Activated T-helper 2 cell treated with anti-CD3 and anti-CD28 coated beads, Interferon-gamma antibody, Interleukin-2, Interleukin-4, amounts not matched to agents 10 μg/mL and 5 μg/mL and 100 μg/mL, durations not matched to agents 14 hours and 24 hours and 36 hours (primary cell): ENCODE measurements at regions not wholly inside any gene's neighbourhood (a gene's known extent, or its start where the extent isn't known, plus 50 kb on each side); places are given as distances from the start of the nearest gene placed in this dataset.
"Not testable (repeated sequence)": the region's sequence is repeated elsewhere in the genome, so short reads cannot be mapped to it uniquely, and the experiment has no call there.

Experiments used
- DNase-seq: peaks from one replicate; pipeline ENCODE4 v3.0.0; 2021; ENCODE audit warnings: low spot score
- H3K27ac Mint-ChIP-seq: one replicate; pipeline ENCODE4 v1.8.0; 2021; ENCODE audit warnings: mixed read lengths
- H3K27me3 Mint-ChIP-seq: one replicate; pipeline ENCODE4 v1.8.0; 2021; ENCODE audit warnings: low read depth, mixed read lengths
- H3K36me3 Mint-ChIP-seq: one replicate; pipeline ENCODE4 v1.8.0; 2021; ENCODE audit warnings: low read depth, mixed read lengths
- H3K4me1 Mint-ChIP-seq: one replicate; pipeline ENCODE4 v1.8.0; 2021; ENCODE audit warnings: low read depth, mixed read lengths
- H3K4me3 Mint-ChIP-seq: one replicate; pipeline ENCODE4 v1.8.0; 2021; ENCODE audit warnings: low read depth, mild to moderate bottlenecking, moderate library complexity, mixed read lengths
- H3K9me3 Mint-ChIP-seq: one replicate; pipeline ENCODE4 v1.8.0; 2021; ENCODE audit warnings: mixed read lengths
- intact Hi-C: fragments of 100-400 bp; cut with micrococcal nuclease; formaldehyde crosslinking; loops from one replicate; pipeline ENCODE4 v1.15.1; 2023

- intact Hi-C loops, result no loop called here
- DNase-seq, result no peak
- Mint-ChIP-seq H3K36me3 (no peaks in the 10 kb centered on the region), H3K27ac (no peak overlapping the region), H3K4me1 (peaks cover 2% of the 10 kb centered on the region), H3K9me3 (no peaks in the 10 kb centered on the region), H3K27me3 (peaks cover 15% of the 10 kb centered on the region), H3K4me3 (no peak overlapping the region)
These were observed 104.9 kb downstream of the ABCC12 start for GRCh38 chr16:48050871-48051270.

- Mint-ChIP-seq H3K36me3 (no peaks in the 10 kb centered on the region), H3K9me3 (no peaks in the 10 kb centered on the region), H3K27ac (no peak overlapping the region), H3K4me3 (no peak overlapping the region), H3K27me3 (peaks cover 11% of the 10 kb centered on the region), H3K4me1 (no peaks in the 10 kb centered on the region)
- intact Hi-C loops, result no loop called here
- no peak for DNase-seq
These were observed 105.9 kb downstream of the ABCC12 start for GRCh38 chr16:48049847-48050246.

- Mint-ChIP-seq H3K4me1 (no peaks in the 10 kb centered on the region), H3K4me3 (no peak overlapping the region), H3K36me3 (no peaks in the 10 kb centered on the region), H3K27me3 (peaks cover 4% of the 10 kb centered on the region), H3K27ac (no peak overlapping the region), H3K9me3 (no peaks in the 10 kb centered on the region)
- intact Hi-C loops, result no loop called here
- no peak for DNase-seq
These were observed 108.1 kb downstream of the ABCC12 start for GRCh38 chr16:48047720-48048119.

GRCh38 chr16:48047241-48047640 is 108.6 kb downstream of the ABCC12 start:
- no peak for DNase-seq
- Mint-ChIP-seq H3K4me1 (no peaks in the 10 kb centered on the region), H3K27me3 (peaks cover 4% of the 10 kb centered on the region), H3K27ac (no peak overlapping the region), H3K9me3 (no peaks in the 10 kb centered on the region), H3K36me3 (no peaks in the 10 kb centered on the region), H3K4me3 (no peak overlapping the region)
- intact Hi-C loops, result no loop called here

- Mint-ChIP-seq H3K4me3 (no peak overlapping the region), H3K27me3 (peaks cover 2% of the 10 kb centered on the region), H3K36me3 (no peaks in the 10 kb centered on the region), H3K27ac (no peak overlapping the region), H3K9me3 (no peaks in the 10 kb centered on the region), H3K4me1 (no peaks in the 10 kb centered on the region)
- intact Hi-C loops, result no loop called here
- DNase-seq, result no peak
These were observed 111.7 kb downstream of the ABCC12 start for GRCh38 chr16:48044117-48044516.

GRCh38 chr16:48041981-48042421 is 113.8 kb downstream of the ABCC12 start:
- Mint-ChIP-seq H3K27me3 (peaks cover 2% of the 10 kb centered on the region), H3K4me3 (no peak overlapping the region), H3K36me3 (no peaks in the 10 kb centered on the region), H3K9me3 (no peaks in the 10 kb centered on the region), H3K27ac (no peak overlapping the region), H3K4me1 (no peaks in the 10 kb centered on the region)
- DNase-seq, result no peak
- intact Hi-C loops, result no loop called here

GRCh38 chr16:48035142-48035541 is 120.7 kb downstream of the ABCC12 start:
- Mint-ChIP-seq H3K4me3 (no peak overlapping the region), H3K36me3 (no peaks in the 10 kb centered on the region), H3K27ac (no peak overlapping the region), H3K4me1 (no peaks in the 10 kb centered on the region), H3K9me3 (peaks cover 4% of the 10 kb centered on the region), H3K27me3 (peaks cover 2% of the 10 kb centered on the region)
- intact Hi-C loops, result no loop called here
- no peak for DNase-seq

- H3K4me3 Mint-ChIP-seq, result no peak overlapping the region
- H3K27ac Mint-ChIP-seq, result no peak overlapping the region
- no peak for DNase-seq
- peaks cover 4% of the 10 kb centered on the region for H3K9me3 Mint-ChIP-seq
- no peaks in the 10 kb centered on the region for H3K4me1 Mint-ChIP-seq
- H3K36me3 Mint-ChIP-seq, result no peaks in the 10 kb centered on the region
- intact Hi-C loops, result no loop called here
- H3K27me3 Mint-ChIP-seq, result peaks cover 2% of the 10 kb centered on the region
These were observed 124.9 kb downstream of the ABCC12 start for GRCh38 chr16:48030926-48031325.

GRCh38 chr16:48029768-48030167 is 126.0 kb downstream of the ABCC12 start:
- H3K27ac Mint-ChIP-seq, result no peak overlapping the region
- H3K9me3 Mint-ChIP-seq, result peaks cover 2% of the 10 kb centered on the region
- no peaks in the 10 kb centered on the region for H3K36me3 Mint-ChIP-seq
- no peaks in the 10 kb centered on the region for H3K4me1 Mint-ChIP-seq
- DNase-seq, result no peak
- no peak overlapping the region for H3K4me3 Mint-ChIP-seq
- intact Hi-C loops, result no loop called here
- H3K27me3 Mint-ChIP-seq, result peaks cover under 1% of the 10 kb centered on the region

GRCh38 chr16:48025359-48025758 is 130.4 kb downstream of the ABCC12 start:
- Mint-ChIP-seq H3K4me3 (no peak overlapping the region), H3K27ac (no peak overlapping the region), H3K4me1 (no peaks in the 10 kb centered on the region), H3K27me3 (no peaks in the 10 kb centered on the region), H3K36me3 (no peaks in the 10 kb centered on the region), H3K9me3 (no peaks in the 10 kb centered on the region)
- DNase-seq, result no peak
- intact Hi-C loops, result no loop called here

GRCh38 chr16:48024042-48024441 is 131.8 kb downstream of the ABCC12 start:
- no peak for DNase-seq
- no peaks in the 10 kb centered on the region for H3K36me3 Mint-ChIP-seq
- H3K4me1 Mint-ChIP-seq, result no peaks in the 10 kb centered on the region
- H3K9me3 Mint-ChIP-seq, result no peaks in the 10 kb centered on the region
- H3K4me3 Mint-ChIP-seq, result no peak overlapping the region
- intact Hi-C loops, result no loop called here
- no peaks in the 10 kb centered on the region for H3K27me3 Mint-ChIP-seq
- no peak overlapping the region for H3K27ac Mint-ChIP-seq

GRCh38 chr16:48022496-48022895 is 133.3 kb downstream of the ABCC12 start:
- Mint-ChIP-seq H3K36me3 (no peaks in the 10 kb centered on the region), H3K4me1 (no peaks in the 10 kb centered on the region), H3K4me3 (no peak overlapping the region), H3K27ac (no peak overlapping the region), H3K9me3 (no peaks in the 10 kb centered on the region), H3K27me3 (no peaks in the 10 kb centered on the region)
- intact Hi-C loops, result no loop called here
- no peak for DNase-seq

GRCh38 chr16:48020617-48021016 is 135.2 kb downstream of the ABCC12 start:
- intact Hi-C loops, H3K36me3 Mint-ChIP-seq, DNase-seq, H3K4me1 Mint-ChIP-seq, H3K4me3 Mint-ChIP-seq, H3K27me3 Mint-ChIP-seq, H3K9me3 Mint-ChIP-seq, H3K27ac Mint-ChIP-seq: not testable (repeated sequence)
